Heart right ventricle (tissue), 16 donors: ENCODE measurements at regions not wholly inside any gene's neighbourhood (a gene's known extent, or its start where the extent isn't known, plus 50 kb on each side); places are given as distances from the start of the nearest gene placed in this dataset.

Experiments used
- ATAC-seq, 8 donors: fragments of 200-7000 bp; cut with Tn5 transposase; one replicate each; pipeline ENCODE4 v1.9.1; 2020; ENCODE audit warnings: mild to moderate bottlenecking in 8 of 8, moderate library complexity in 8 of 8, moderate number of reproducible peaks in 1 of 8
- DNase-seq, 2 donors: peaks; one replicate each; pipeline ENCODE4 v3.0.0-alpha.2; 2020
- H3K27ac ChIP-seq, 10 donors: fragments of 200-600 bp; sonication (generic) in 2 of 10; one replicate each; pipeline versions ENCODE4 v1.5.0 to v1.8.0; 2020 to 2022; ENCODE audit warnings: mild to moderate bottlenecking in 3 of 10
- H3K27me3 ChIP-seq, 7 donors: fragments of 200-600 bp; one replicate each; pipeline ENCODE4 v1.8.0; 2021 to 2022; ENCODE audit warnings: mild to moderate bottlenecking in 2 of 7
- H3K36me3 ChIP-seq, 9 donors: fragments of 200-600 bp; sonication (generic) in 1 of 9; one replicate each; pipeline versions ENCODE4 v1.5.0 to v1.8.0; 2020 to 2022; ENCODE audit warnings: mild to moderate bottlenecking in 2 of 9
- H3K4me1 ChIP-seq, 9 donors: fragments of 200-600 bp; sonication (generic) in 1 of 9; one replicate each; pipeline versions ENCODE4 v1.5.0 to v1.8.0; 2020 to 2022; ENCODE audit warnings: mild to moderate bottlenecking in 4 of 9
- H3K4me3 ChIP-seq, 10 donors: fragments of 200-600 bp; sonication (generic) in 2 of 10; one replicate each; pipeline versions ENCODE4 v1.5.0 to v1.8.0; 2020 to 2022; ENCODE audit warnings: mild to moderate bottlenecking in 7 of 10, moderate library complexity in 2 of 10
- H3K9me3 ChIP-seq, 11 donors: fragments of 200-600 bp in 10 of 11; sonication (generic) in 2 of 11; one replicate each; pipeline versions ENCODE4 v1.5.0 to v1.8.0; 2013 to 2022; ENCODE audit warnings: mild to moderate bottlenecking in 2 of 11, control low read depth in 1 of 11, moderate library complexity in 1 of 11
- WGBS, 2 donors: extraction: QIAGEN DNeasy Blood & Tissue Kit; methylation state at CpG; one replicate each; pipeline ENCODE4 v1.1.7; 2013; ENCODE audit warnings: inconsistent platforms in 1 of 2; 5-methylcytosine and 5-hydroxymethylcytosine counted together
- intact Hi-C, 10 donors: fragments of 100-400 bp; cut with DNase I; formaldehyde crosslinking; loops; one replicate each; pipeline versions ENCODE4 v1.11.1 to v1.14.2; 2022
- TF ChIP-seq, protein P1 (sequence below), 9 donors: fragments of 200-600 bp; sonication (generic) in 2 of 9; IDR thresholded peaks; one replicate each; pipeline versions ENCODE4 v1.5.0 to v1.8.0; 2021 to 2022; ENCODE audit warnings: antibody characterized with exemption in 9 of 9, mild to moderate bottlenecking in 5 of 9, moderate library complexity in 1 of 9
- donor health status: Arrhythmogenic right ventricular cardiomyopathy.
- donor health status: ischemic (EF 13 %, LVEDD 7.1; RV severe dilation, severe dysfunction).
- donor health status: healthy with polysubstance abuse.
- donor health status: DM: no; HTN: yes; CAD: no.
- donor health status: DM: no; HTN: no; CAD: no.
- donor health status: ischemic (EF 25% LVEDD 6.9; RV normal size, moderate dysfunction).
- donor health status: ischemic (EF 25% LVEDD 5.7; RV mildly dilated, moderate dysfunction).
- donor health status: healthy.
- donor health status: DM: yes; HTN: yes; CAD: no.
- donor health status: Ischemic cardiomyopathy.
- donor health status: ischemic (EF 35%, LVEDD 5.7; RV mildly dilated, moderate dysfunction).
- donor health status: nonischemic (EF 11% LVEDD 7.7; RV severe dilation, severe dysfunction).
- donor health status: DM: yes; HTN: yes; CAD: no.
- donor health status: PGD.
- donor health status: ischemic (EF 29% LVEDD 5.4; RV normal size, mild dysfunction).
- donor health status: nonischemic (EF 23%, LVEDD 6.1; RV moderate dilation, normal function).

DNA sequence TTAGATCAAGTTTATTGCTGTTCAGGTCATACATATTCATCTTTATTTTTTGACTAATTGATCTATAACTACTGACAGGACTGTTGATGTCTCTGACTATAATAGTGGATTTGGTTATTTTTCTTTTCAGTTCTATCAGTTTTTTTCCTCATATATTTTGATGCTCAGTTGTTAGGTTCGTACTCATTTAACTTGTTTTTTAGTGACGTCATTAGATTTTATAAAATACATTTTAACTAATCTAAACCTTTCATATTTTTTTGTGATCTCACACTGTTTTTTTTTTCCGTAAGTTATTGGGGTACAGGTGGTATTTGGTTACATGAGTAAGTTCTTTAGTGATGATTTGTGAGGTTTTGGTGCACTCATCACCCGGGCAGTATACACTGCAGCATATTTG, 841.2 kb upstream of the FBXO33 start:
- no peaks in the 10 kb centered on the region for H3K9me3 ChIP-seq
- intact Hi-C loops, result no loop called here
- H3K4me3 ChIP-seq, result no peak overlapping the region
- H3K27me3 ChIP-seq, result no peaks in the 10 kb centered on the region
- H3K36me3 ChIP-seq, result no peaks in the 10 kb centered on the region
- DNase-seq (no peak), ATAC-seq (no peak)
- TF ChIP-seq, protein P1, sequence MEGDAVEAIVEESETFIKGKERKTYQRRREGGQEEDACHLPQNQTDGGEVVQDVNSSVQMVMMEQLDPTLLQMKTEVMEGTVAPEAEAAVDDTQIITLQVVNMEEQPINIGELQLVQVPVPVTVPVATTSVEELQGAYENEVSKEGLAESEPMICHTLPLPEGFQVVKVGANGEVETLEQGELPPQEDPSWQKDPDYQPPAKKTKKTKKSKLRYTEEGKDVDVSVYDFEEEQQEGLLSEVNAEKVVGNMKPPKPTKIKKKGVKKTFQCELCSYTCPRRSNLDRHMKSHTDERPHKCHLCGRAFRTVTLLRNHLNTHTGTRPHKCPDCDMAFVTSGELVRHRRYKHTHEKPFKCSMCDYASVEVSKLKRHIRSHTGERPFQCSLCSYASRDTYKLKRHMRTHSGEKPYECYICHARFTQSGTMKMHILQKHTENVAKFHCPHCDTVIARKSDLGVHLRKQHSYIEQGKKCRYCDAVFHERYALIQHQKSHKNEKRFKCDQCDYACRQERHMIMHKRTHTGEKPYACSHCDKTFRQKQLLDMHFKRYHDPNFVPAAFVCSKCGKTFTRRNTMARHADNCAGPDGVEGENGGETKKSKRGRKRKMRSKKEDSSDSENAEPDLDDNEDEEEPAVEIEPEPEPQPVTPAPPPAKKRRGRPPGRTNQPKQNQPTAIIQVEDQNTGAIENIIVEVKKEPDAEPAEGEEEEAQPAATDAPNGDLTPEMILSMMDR (IDR thresholded peaks at IDR 0.05), result no peak
- WGBS, 2 donors, result 87 to 93% methylated on average over 4 of the region's 4 CpGs
- no peak overlapping the region for H3K27ac ChIP-seq
- no peaks in the 10 kb centered on the region for H3K4me1 ChIP-seq

DNA sequence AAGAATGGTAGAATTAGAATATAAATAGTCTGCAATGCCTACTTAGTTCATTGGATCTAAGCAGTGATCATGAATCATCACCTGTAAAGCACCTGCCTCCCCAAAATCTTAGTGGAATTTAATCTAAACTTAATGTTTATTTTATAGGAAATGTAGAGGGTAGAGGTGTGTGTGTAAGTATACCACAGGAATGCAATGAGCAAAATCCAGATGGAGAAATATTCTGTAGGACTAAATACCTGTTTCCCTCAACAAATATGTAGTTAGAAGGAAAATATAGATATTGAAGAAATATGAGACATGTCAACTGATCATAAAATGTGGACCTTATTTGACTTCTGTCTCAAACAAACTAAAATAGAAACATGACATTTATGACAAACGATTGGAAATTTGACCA, 839.2 kb upstream of the FBXO33 start:
- no peak for DNase-seq
- H3K27me3 ChIP-seq, result no peaks in the 10 kb centered on the region
- TF ChIP-seq, protein P1 (IDR thresholded peaks at IDR 0.05), result no peak
- intact Hi-C loops, result no loop called here
- no peak overlapping the region for H3K4me3 ChIP-seq
- no peak overlapping the region for H3K27ac ChIP-seq
- H3K4me1 ChIP-seq, result no peaks in the 10 kb centered on the region
- 75 to 78% methylated on average over 1 of the region's 1 CpG for WGBS, 2 donors
- H3K9me3 ChIP-seq, result no peaks in the 10 kb centered on the region
- H3K36me3 ChIP-seq, result no peaks in the 10 kb centered on the region
- no peak for ATAC-seq

DNA sequence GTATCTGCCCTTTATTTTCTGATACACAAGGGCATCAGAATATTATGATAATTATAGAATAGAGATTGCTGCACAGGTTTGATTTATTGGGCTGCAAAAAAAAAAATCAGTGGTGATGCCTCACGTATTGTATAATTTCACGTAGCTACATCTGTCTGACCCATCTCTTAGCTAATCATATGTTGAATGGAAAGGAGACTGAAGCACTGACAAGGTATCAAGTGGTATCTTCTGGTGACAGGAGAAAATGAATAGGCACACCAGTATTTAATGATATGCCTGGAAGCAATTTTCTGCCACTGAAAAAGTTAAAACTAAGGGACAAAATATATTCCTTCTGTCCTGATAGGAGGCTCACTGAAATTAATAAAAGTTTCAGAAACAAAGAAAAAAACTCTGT, 837.2 kb upstream of the FBXO33 start:
- Histone ChIP-seq H3K4me3 (no peak overlapping the region), H3K9me3 (no peaks in the 10 kb centered on the region), H3K27me3 (no peaks in the 10 kb centered on the region), H3K27ac (no peak overlapping the region), H3K4me1 (no peaks in the 10 kb centered on the region), H3K36me3 (no peaks in the 10 kb centered on the region)
- TF ChIP-seq, protein P1 (IDR thresholded peaks at IDR 0.05), result no peak
- WGBS, 2 donors, result 71 to 72% methylated on average over 2 of the region's 2 CpGs
- intact Hi-C loops, result no loop called here
- DNase-seq (no peak), ATAC-seq (no peak)

DNA sequence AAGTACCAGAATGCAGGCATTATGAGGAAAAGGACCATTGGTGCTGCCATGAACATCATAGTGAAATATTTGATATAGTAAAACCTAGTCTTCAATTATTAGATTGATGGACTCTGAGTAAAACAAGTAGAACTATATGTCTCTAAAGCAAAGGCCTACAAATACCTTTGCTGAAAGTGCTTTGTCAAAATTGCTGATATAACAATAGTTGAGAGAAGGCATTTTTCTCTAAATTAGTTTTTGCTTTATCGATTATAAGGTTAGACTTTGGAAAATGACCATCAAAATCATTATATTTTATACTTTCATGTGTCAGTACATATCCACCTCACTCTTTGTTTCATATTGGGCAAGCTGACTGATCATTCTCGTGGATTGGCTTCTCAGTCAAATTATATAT, 836.0 kb upstream of the FBXO33 start:
- Histone ChIP-seq H3K4me1 (no peaks in the 10 kb centered on the region), H3K36me3 (no peaks in the 10 kb centered on the region), H3K9me3 (no peaks in the 10 kb centered on the region), H3K27ac (no peak overlapping the region), H3K4me3 (no peak overlapping the region), H3K27me3 (no peaks in the 10 kb centered on the region)
- no peak for ATAC-seq
- TF ChIP-seq, protein P1 (IDR thresholded peaks at IDR 0.05), result no peak
- no peak for DNase-seq
- 67 to 73% methylated on average over 2 of the region's 2 CpGs for WGBS, 2 donors
- intact Hi-C loops, result no loop called here

DNA sequence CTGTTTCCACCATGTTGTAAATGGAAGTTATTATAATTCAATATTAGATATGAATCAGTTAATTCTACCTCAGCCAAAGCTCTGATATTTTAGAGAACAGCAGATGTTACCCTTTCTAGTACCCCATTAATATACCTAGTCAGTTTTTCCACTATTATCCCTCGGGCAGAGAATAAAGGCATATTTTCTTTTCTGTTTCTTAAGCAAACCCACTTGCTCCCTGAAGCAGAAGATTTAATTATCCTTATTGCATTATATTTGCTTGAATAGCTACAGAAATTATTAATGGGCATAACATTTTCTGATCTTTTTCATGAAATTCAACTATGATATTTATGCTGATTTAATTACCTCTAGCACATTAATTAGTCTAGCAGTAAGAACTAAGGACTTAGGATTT, 832.9 kb upstream of the FBXO33 start:
- no peak overlapping the region for H3K27ac ChIP-seq
- no peaks in the 10 kb centered on the region for H3K27me3 ChIP-seq
- H3K4me3 ChIP-seq, result no peak overlapping the region
- H3K9me3 ChIP-seq, result no peaks in the 10 kb centered on the region
- 70 to 88% methylated on average over 1 of the region's 1 CpG for WGBS, 2 donors
- ATAC-seq (no peak), DNase-seq (no peak)
- H3K36me3 ChIP-seq, result no peaks in the 10 kb centered on the region
- no peaks in the 10 kb centered on the region for H3K4me1 ChIP-seq
- intact Hi-C loops, result no loop called here
- TF ChIP-seq, protein P1 (IDR thresholded peaks at IDR 0.05), result no peak
